Effector memory CD8-positive, alpha-beta T cell (primary cell): ENCODE measurements at regions not wholly inside any gene's neighbourhood (a gene's known extent, or its start where the extent isn't known, plus 50 kb on each side); places are given as distances from the start of the nearest gene placed in this dataset.
"Not testable (repeated sequence)": the region's sequence is repeated elsewhere in the genome, so short reads cannot be mapped to it uniquely, and the experiment has no call there.

Source experiments
- ATAC-seq: fragments of 150-1000 bp; cut with Tn5 transposase; replicated peaks from 2 replicates; pipeline ENCODE4 v1.10.0; 2021; ENCODE audit warnings: mild to moderate bottlenecking, moderate library complexity
- DNase-seq, 3 experiments: peaks; one replicate each; pipeline ENCODE4 v3.0.0; 2021
- H3K27ac Mint-ChIP-seq, 2 donors: one replicate each; pipeline ENCODE4 v1.8.0; 2022; ENCODE audit warnings: mild to moderate bottlenecking in 2 of 2, mixed read lengths in 2 of 2, moderate library complexity in 2 of 2
- H3K27me3 Mint-ChIP-seq, 2 donors: one replicate each; pipeline ENCODE4 v1.8.0; 2022; ENCODE audit warnings: mixed read lengths in 2 of 2
- H3K36me3 Mint-ChIP-seq: one replicate; pipeline ENCODE4 v1.8.0; 2022; ENCODE audit warnings: mild to moderate bottlenecking, moderate library complexity, mixed read lengths; ENCODE audit not compliant: insufficient read depth
- H3K4me1 Mint-ChIP-seq, 2 donors: one replicate each; pipeline ENCODE4 v1.8.0; 2022; ENCODE audit warnings: low read depth in 2 of 2, mixed read lengths in 2 of 2
- H3K4me3 Mint-ChIP-seq, 2 donors: one replicate each; pipeline ENCODE4 v1.8.0; 2022; ENCODE audit warnings: mild to moderate bottlenecking in 2 of 2, mixed read lengths in 2 of 2, moderate library complexity in 2 of 2
- H3K9me3 Mint-ChIP-seq, 2 donors: one replicate each; pipeline ENCODE4 v1.8.0; 2022; ENCODE audit warnings: mixed read lengths in 2 of 2

- Mint-ChIP-seq H3K27ac (no peak overlapping the region), H3K27me3 (no peaks in the 10 kb centered on the region), H3K4me3 (no peak overlapping the region), H3K36me3 (no peaks in the 10 kb centered on the region), H3K4me1 (no peaks in the 10 kb centered on the region), H3K9me3 (peaks cover 16 to 25% of the 10 kb centered on the region in 2 donors)
- ATAC-seq (no peak), DNase-seq (no peak)
Observed at GRCh38 chr6:23656255-23657194, 469.5 kb upstream of the NRSN1 start.

DNA sequence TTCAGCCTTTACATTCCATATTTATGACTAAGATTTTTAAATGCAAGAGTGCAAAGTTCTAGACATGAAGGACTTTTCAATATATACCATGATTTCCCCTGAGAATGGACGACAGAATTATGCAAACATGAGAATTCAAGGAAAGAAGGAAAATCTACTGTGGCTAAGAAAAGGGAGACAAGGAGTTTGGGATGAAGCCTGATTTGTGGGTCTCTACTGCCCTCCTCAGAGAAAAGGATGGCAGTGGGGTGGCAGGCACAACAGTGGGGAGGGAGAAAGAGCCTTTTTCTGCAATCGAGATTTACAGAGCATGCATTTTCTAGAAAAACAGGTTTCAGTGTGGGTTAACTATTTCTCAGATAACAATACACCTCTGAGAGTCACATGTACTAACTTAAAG is 466.9 kb upstream of the NRSN1 start:
- Mint-ChIP-seq H3K27ac (no peak overlapping the region), H3K4me1 (no peaks in the 10 kb centered on the region), H3K9me3 (peaks cover 8 to 25% of the 10 kb centered on the region in 2 donors), H3K27me3 (no peaks in the 10 kb centered on the region), H3K36me3 (no peaks in the 10 kb centered on the region), H3K4me3 (no peak overlapping the region)
- DNase-seq: no peak
- no peak for ATAC-seq

DNA sequence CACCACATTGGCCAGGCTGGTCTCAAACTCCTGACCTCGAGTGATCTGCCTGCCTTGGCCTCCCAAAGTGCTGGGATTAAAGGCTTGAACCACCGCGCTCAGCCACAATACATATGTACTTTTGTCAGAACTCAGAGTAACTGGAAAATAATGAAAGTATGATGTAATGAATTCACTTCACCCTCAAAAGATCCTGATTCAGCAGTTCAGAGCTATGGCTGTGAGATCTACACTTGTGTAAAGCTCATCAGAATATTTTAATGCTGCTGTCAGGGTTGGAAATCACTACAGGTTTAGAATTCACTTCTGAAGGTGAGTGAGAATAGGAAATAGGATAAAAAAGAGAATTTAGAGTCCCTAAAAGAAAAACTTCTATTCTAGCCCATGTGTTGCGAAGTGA is 464.5 kb upstream of the NRSN1 start:
- Mint-ChIP-seq H3K27ac (no peak overlapping the region), H3K27me3 (no peaks in the 10 kb centered on the region), H3K9me3 (peaks cover 15 to 23% of the 10 kb centered on the region in 2 donors), H3K4me1 (no peaks in the 10 kb centered on the region), H3K4me3 (no peak overlapping the region), H3K36me3 (no peaks in the 10 kb centered on the region)
- DNase-seq: no peak
- ATAC-seq: no peak

DNA sequence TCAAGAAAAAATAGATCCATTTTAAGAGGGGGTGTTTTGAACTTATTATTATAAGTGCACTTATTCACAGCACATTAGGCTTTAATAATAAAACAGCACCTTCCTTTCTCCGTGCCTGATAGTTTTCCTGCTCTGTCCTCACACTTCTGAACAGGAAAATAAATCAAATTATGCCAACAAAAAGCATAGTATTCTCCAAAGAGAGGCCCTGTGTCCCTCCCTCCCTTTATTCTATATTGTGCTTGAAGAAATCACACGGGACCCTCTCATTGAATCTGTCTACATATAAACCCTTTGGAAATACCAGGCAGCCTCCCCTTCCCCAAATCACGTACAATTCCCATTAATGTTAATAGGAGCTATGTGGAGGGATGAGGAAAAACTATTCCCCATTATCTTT is 462.9 kb upstream of the NRSN1 start:
- Mint-ChIP-seq H3K4me3 (no peak overlapping the region), H3K27me3 (no peaks in the 10 kb centered on the region), H3K4me1 (no peaks in the 10 kb centered on the region), H3K9me3 (peaks cover 14 to 27% of the 10 kb centered on the region in 2 donors), H3K27ac (no peak overlapping the region), H3K36me3 (no peaks in the 10 kb centered on the region)
- no peak for DNase-seq
- no peak for ATAC-seq

DNA sequence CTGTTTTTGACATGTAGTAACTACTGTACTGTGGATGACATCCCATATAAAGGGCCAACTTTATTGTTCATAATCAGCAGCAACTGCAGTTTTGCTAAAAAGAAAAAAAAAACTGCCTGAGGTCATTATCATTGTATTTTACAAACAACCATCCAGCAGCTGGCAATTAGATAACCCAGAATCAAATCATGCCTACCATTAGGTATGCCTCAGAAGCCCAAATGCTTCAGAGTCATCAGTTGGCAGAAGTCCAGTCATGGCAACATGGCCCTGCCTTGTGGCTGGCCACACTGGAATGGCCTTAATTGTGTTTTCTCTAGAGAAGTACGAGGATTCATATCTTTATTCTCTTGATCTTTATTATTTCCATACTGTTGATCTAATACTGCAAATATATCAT is 462.4 kb upstream of the NRSN1 start:
- H3K36me3 Mint-ChIP-seq: no peaks in the 10 kb centered on the region
- H3K4me3 Mint-ChIP-seq: no peak overlapping the region
- no peaks in the 10 kb centered on the region for H3K4me1 Mint-ChIP-seq
- no peak overlapping the region for H3K27ac Mint-ChIP-seq
- no peak for DNase-seq
- H3K27me3 Mint-ChIP-seq: no peaks in the 10 kb centered on the region
- peaks cover 14 to 22% of the 10 kb centered on the region in 2 donors for H3K9me3 Mint-ChIP-seq
- no peak for ATAC-seq

- H3K4me1 Mint-ChIP-seq, ATAC-seq, H3K27ac Mint-ChIP-seq, H3K36me3 Mint-ChIP-seq, H3K27me3 Mint-ChIP-seq, H3K4me3 Mint-ChIP-seq, DNase-seq: not testable (repeated sequence)
- H3K9me3 Mint-ChIP-seq: peaks cover 16 to 28% of the 10 kb centered on the region in 2 donors
Observed at GRCh38 chr6:23665911-23666310, 460.1 kb upstream of the NRSN1 start.

GRCh38 chr6:23672737-23673136 is 453.3 kb upstream of the NRSN1 start:
- Mint-ChIP-seq H3K27ac (no peak overlapping the region), H3K27me3 (no peaks in the 10 kb centered on the region), H3K4me3 (no peak overlapping the region), H3K9me3 (peaks cover 18 to 50% of the 10 kb centered on the region in 2 donors), H3K4me1 (no peaks in the 10 kb centered on the region), H3K36me3 (no peaks in the 10 kb centered on the region)
- ATAC-seq: no peak
- DNase-seq: no peak

- H3K4me1 Mint-ChIP-seq: no peaks in the 10 kb centered on the region
Observed at GRCh38 chr6:23678626-23679025, 447.4 kb upstream of the NRSN1 start.

GRCh38 chr6:23681743-23682142 is 444.3 kb upstream of the NRSN1 start:
- Mint-ChIP-seq H3K4me3 (no peak overlapping the region), H3K27me3 (no peaks in the 10 kb centered on the region), H3K36me3 (no peaks in the 10 kb centered on the region), H3K4me1 (no peaks in the 10 kb centered on the region), H3K9me3 (peaks cover 10 to 13% of the 10 kb centered on the region in 2 donors), H3K27ac (no peak overlapping the region)
- DNase-seq: no peak
- ATAC-seq: no peak

More at GRCh38 chr6:23678626-23679025, 447.4 kb upstream of the NRSN1 start:
- Mint-ChIP-seq H3K4me3 (no peak overlapping the region), H3K27me3 (no peaks in the 10 kb centered on the region), H3K27ac (no peak overlapping the region), H3K9me3 (peaks cover 14 to 26% of the 10 kb centered on the region in 2 donors), H3K36me3 (no peaks in the 10 kb centered on the region)
- DNase-seq (no peak), ATAC-seq (no peak)

DNA sequence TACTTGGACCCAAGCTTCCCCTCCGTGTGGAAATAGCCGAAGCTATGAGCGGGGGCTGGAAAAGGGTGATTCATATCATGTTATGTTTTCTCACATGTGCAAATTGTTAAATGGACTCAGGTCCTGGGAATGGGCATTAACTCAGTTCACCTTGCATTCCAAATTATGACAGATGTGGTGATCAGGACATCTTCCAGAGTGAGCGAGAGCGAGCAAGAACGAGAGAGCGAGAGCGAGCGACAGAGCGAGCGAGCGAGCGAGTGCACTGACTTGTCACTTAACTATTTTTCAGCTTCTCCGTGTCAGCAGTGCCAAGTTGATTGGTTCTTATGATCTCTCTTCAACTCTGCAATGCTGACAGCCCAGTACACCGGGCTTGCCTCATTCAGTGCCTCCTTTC is 437.4 kb upstream of the NRSN1 start:
- no peak for DNase-seq

DNA sequence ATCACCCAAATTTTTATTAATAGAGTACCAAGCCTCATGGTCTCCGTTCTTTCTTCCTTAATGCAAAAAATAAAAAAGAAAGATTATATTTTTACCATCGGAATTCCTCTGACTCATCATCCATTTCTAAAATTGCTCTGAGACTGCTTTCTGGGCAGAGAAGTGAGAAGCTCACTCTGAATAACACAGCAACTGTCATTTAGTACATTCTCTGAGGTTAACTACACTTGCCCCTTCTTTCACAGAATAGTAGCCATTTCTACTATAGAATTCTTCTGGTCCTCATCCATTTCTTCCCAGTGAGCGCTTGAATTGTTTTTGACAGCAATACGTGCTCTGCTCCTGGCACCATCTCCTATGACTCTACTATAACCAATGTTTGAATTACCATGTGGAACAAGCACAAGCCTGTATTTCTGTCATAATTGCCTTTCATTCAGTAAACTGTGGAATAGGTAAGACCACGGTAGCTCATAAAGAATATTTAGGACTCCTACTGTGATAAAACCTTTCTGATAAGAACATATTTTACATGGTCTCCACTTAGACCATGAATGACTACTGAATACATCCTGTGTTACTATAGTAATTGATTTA is 435.5 kb upstream of the NRSN1 start:
- Mint-ChIP-seq H3K4me1 (no peaks in the 10 kb centered on the region), H3K9me3 (peaks cover 0 to 5% of the 10 kb centered on the region in 2 donors), H3K27ac (no peak overlapping the region), H3K36me3 (no peaks in the 10 kb centered on the region), H3K27me3 (no peaks in the 10 kb centered on the region), H3K4me3 (no peak overlapping the region)
- DNase-seq: no peak
- no peak for ATAC-seq

More for the DNA sequence above, 437.4 kb upstream of the NRSN1 start:
- Mint-ChIP-seq H3K4me1 (no peaks in the 10 kb centered on the region), H3K9me3 (peaks cover 0 to 11% of the 10 kb centered on the region in 2 donors), H3K27me3 (no peaks in the 10 kb centered on the region), H3K36me3 (no peaks in the 10 kb centered on the region), H3K27ac (no peak overlapping the region), H3K4me3 (no peak overlapping the region)
- no peak for ATAC-seq

DNA sequence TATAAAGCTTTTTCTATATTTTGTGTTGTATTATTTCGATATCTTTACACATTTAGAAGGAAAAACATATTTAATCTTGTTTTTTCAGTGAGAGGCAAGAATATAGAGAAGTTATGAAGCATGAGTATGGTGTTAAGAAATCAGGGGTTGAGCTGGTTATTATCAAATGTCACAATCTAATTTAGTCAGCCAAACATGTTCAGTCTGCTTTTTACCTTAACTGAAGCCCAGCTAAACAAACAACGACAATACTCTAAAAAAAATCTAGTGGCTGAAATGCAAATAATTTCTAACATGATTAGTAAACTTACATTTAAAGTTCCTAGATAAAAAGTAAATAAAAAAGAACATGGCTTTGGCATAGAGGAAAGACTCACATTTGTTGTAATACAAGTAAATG is 433.8 kb upstream of the NRSN1 start:
- no peaks in the 10 kb centered on the region for H3K27me3 Mint-ChIP-seq
- ATAC-seq (no peak), DNase-seq (no peak)
- H3K4me1 Mint-ChIP-seq: no peaks in the 10 kb centered on the region
- H3K4me3 Mint-ChIP-seq: no peak overlapping the region
- H3K9me3 Mint-ChIP-seq: peaks cover 0 to 6% of the 10 kb centered on the region in 2 donors
- H3K27ac Mint-ChIP-seq: no peak overlapping the region
- no peaks in the 10 kb centered on the region for H3K36me3 Mint-ChIP-seq

GRCh38 chr6:23696992-23697391 is 429.0 kb upstream of the NRSN1 start:
- no peak for ATAC-seq

GRCh38 chr6:23704479-23705052 is 421.4 kb upstream of the NRSN1 start:
- peaks cover 9 to 22% of the 10 kb centered on the region in 2 donors for H3K9me3 Mint-ChIP-seq
- ATAC-seq (no peak), DNase-seq (no peak)
- H3K36me3 Mint-ChIP-seq: no peaks in the 10 kb centered on the region
- no peak overlapping the region for H3K27ac Mint-ChIP-seq
- no peaks in the 10 kb centered on the region for H3K27me3 Mint-ChIP-seq
- H3K4me3 Mint-ChIP-seq: no peak overlapping the region
- no peaks in the 10 kb centered on the region for H3K4me1 Mint-ChIP-seq

More at GRCh38 chr6:23696992-23697391, 429.0 kb upstream of the NRSN1 start:
- H3K27me3 Mint-ChIP-seq: no peaks in the 10 kb centered on the region
- DNase-seq: no peak
- no peak overlapping the region for H3K27ac Mint-ChIP-seq
- H3K4me3 Mint-ChIP-seq: no peak overlapping the region
- peaks cover 2 to 11% of the 10 kb centered on the region in 2 donors for H3K9me3 Mint-ChIP-seq
- H3K36me3 Mint-ChIP-seq: no peaks in the 10 kb centered on the region
- no peaks in the 10 kb centered on the region for H3K4me1 Mint-ChIP-seq
